Vagina (tissue), 2 donors: ENCODE measurements at regions not wholly inside any gene's neighbourhood (a gene's known extent, or its start where the extent isn't known, plus 50 kb on each side); places are given as distances from the start of the nearest gene placed in this dataset.

ENCODE experiments used
- POLR2AphosphoS5 ChIP-seq, 2 donors: sonication (generic); formaldehyde crosslinking; IDR thresholded peaks; one replicate each; pipeline ENCODE4 v1.9.0; 2017; ENCODE audit warnings: antibody characterized with exemption in 2 of 2, mild to moderate bottlenecking in 2 of 2, low read depth in 1 of 2; ENCODE audit not compliant: insufficient read depth in 1 of 2
- TF ChIP-seq, protein P1 (sequence below), 3 experiments: fragments of 450-650 bp in 2 of 3; fragments of 200-600 bp in 1 of 3; sonication (generic) in 1 of 3; IDR thresholded peaks; one replicate each; pipeline ENCODE4 v1.5.1; 2017 to 2019; ENCODE audit warnings: antibody characterized with exemption in 3 of 3, mild to moderate bottlenecking in 2 of 3, moderate library complexity in 2 of 3

- TF ChIP-seq, protein P1, sequence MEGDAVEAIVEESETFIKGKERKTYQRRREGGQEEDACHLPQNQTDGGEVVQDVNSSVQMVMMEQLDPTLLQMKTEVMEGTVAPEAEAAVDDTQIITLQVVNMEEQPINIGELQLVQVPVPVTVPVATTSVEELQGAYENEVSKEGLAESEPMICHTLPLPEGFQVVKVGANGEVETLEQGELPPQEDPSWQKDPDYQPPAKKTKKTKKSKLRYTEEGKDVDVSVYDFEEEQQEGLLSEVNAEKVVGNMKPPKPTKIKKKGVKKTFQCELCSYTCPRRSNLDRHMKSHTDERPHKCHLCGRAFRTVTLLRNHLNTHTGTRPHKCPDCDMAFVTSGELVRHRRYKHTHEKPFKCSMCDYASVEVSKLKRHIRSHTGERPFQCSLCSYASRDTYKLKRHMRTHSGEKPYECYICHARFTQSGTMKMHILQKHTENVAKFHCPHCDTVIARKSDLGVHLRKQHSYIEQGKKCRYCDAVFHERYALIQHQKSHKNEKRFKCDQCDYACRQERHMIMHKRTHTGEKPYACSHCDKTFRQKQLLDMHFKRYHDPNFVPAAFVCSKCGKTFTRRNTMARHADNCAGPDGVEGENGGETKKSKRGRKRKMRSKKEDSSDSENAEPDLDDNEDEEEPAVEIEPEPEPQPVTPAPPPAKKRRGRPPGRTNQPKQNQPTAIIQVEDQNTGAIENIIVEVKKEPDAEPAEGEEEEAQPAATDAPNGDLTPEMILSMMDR (IDR thresholded peaks at IDR 0.05) = no peak
- no peak for TF ChIP-seq POLR2AphosphoS5 (IDR thresholded peaks at IDR 0.05; ENCODE audit: insufficient read depth in 1 of 2, low read depth in 1 of 2)
Measured at GRCh38 chr5:113735751-113736150, 222.3 kb downstream of the YTHDC2 start.
